RWPE1 (cell line): ENCODE measurements at regions not wholly inside any gene's neighbourhood (a gene's known extent, or its start where the extent isn't known, plus 50 kb on each side); places are given as distances from the start of the nearest gene placed in this dataset.

ENCODE experiments used
- CTCF ChIA-PET: fragments of 350-600 bp; sonication (Branson Sonifier 250); formaldehyde crosslinking; extraction: SDS; loops from one replicate; lab custom pipeline; 2021; lab: Yijun Ruan, JAX
- POLR2A ChIA-PET: fragments of 400-600 bp; formaldehyde crosslinking; extraction: SDS; loops from one replicate; lab custom pipeline; 2020; ENCODE audit warnings: antibody characterized with exemption; ENCODE audit not compliant: low non-redundant PET; lab: Yijun Ruan, JAX
- DNase-seq: peaks from one replicate; pipeline ENCODE4 v3.0.0; 2012; ENCODE audit warnings: low spot score
- H3K27ac ChIP-seq: fragments of 450-650 bp; 2 replicates; pipeline ENCODE4 v1.5.1; 2017
- CTCF ChIP-seq: fragments of 450-650 bp; conservative IDR thresholded peaks from 2 replicates; pipeline ENCODE4 v1.5.1; 2017; ENCODE audit warnings: low read depth, mild to moderate bottlenecking

- no peak for DNase-seq
- ChIA-PET CTCF (no interaction called here), POLR2A (no interaction called here)
- no peak for TF ChIP-seq CTCF
- no peak overlapping the region for H3K27ac ChIP-seq
Measured at GRCh38 chr9:120289990-120290975, 289.7 kb downstream of the CDK5RAP2 start.

DNA sequence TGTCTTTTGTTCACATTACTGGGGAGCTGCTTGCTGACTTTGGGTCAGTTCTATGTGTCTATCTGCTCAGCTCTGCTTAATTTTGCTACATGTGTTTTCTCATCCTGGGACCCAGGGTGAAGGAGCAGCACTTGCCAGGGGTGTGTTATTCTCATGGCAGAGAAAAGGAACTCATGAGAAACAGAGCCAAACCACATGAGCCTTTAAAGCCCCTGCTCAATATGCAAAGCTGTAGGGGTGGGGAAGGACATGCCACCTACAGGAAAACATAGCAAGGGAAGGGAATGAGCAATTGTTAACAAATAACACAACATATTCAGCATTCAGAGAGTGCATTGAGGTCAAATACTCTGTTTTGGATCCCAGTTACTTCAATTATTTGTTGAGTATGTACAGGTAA is 290.9 kb downstream of the CDK5RAP2 start:
- DNase-seq = no peak
- ChIA-PET POLR2A (no interaction called here), CTCF (no interaction called here)
- H3K27ac ChIP-seq = no peak overlapping the region
- no peak for TF ChIP-seq CTCF

DNA sequence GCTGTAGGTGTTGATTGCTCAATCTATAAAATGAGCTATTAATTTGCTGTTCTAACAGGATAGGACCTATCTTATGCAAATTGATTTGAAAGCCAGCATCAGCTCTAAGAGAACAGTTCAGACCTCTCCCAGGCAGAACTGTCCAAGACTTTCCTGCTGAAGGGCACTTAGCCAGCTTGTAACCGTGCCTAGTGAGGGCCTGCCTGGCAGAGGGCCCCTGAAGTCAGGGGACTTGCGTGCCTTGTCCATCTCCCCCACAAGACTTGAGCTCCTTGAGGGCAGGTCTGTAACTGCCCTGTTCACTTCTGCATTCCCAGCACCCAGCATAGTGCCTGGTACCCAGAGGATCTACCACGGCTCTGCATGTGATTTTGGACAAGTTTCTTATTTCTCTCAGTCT is 293.4 kb downstream of the CDK5RAP2 start:
- no peak for TF ChIP-seq CTCF
- POLR2A ChIA-PET = no interaction called here
- DNase-seq = no peak
- H3K27ac ChIP-seq = no peak overlapping the region
- CTCF ChIA-PET = no interaction called here

- no peak for TF ChIP-seq CTCF
- POLR2A ChIA-PET = no interaction called here
- no peak for DNase-seq
- CTCF ChIA-PET = no interaction called here
- no peak overlapping the region for H3K27ac ChIP-seq
Measured at GRCh38 chr9:120284821-120285220, 295.1 kb downstream of the CDK5RAP2 start.

GRCh38 chr9:120281665-120282064 is 298.3 kb downstream of the CDK5RAP2 start:
- no peak for TF ChIP-seq CTCF
- POLR2A ChIA-PET = no interaction called here
- CTCF ChIA-PET = no interaction called here
- no peak for DNase-seq
- no peak overlapping the region for H3K27ac ChIP-seq

DNA sequence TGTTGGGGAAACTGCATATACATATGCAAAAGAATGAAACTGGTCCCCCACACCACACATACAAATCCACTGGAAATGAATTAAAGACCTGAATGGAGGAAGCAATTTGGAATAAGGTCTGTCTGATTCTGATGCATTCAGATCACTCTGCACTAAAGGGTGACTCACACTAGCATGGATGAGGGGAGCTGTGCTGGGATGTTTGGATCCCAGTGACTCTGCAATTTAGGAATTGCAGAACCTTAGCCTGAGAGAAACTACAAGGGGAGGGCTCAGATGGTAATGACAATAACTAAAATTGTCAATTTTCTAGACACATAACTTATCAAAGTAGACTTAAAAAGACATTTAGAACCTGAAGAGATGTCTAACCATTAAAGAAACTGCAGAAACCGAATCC is 312.0 kb downstream of the CDK5RAP2 start:
- no peak for DNase-seq

More for the DNA sequence above, 312.0 kb downstream of the CDK5RAP2 start:
- no peak for TF ChIP-seq CTCF
- no peak overlapping the region for H3K27ac ChIP-seq
- CTCF ChIA-PET = no interaction called here
- POLR2A ChIA-PET = no interaction called here
